Astrocyte (in vitro differentiated cells and primary cell): ENCODE measurements at regions not wholly inside any gene's neighbourhood (a gene's known extent, or its start where the extent isn't known, plus 50 kb on each side); places are given as distances from the start of the nearest gene placed in this dataset.

Source experiments
- DNase-seq: peaks from one replicate; pipeline ENCODE4 v3.0.0-alpha.2; 2010; ENCODE audit warnings: low read depth
- FAIRE-seq: peaks from 2 replicates; lab custom pipeline; 2011; peaks lifted over from hg19 to GRCh38; lab: Jason Lieb, UNC
- H2AFZ ChIP-seq: 2 replicates; pipeline ENCODE4 v1.6.0; 2012; ENCODE audit warnings: low read depth, low read length, inconsistent platforms
- H3K27ac ChIP-seq: 2 replicates; pipeline ENCODE4 v1.5.1; 2011; ENCODE audit warnings: low read depth, low read length, inconsistent platforms
- H3K27me3 ChIP-seq: 2 replicates; pipeline ENCODE4 v1.6.0; 2011; ENCODE audit warnings: low read length, inconsistent platforms; ENCODE audit not compliant: insufficient read depth
- H3K36me3 ChIP-seq: 2 replicates; pipeline ENCODE4 v1.5.1; 2011; ENCODE audit warnings: low read length, inconsistent platforms; ENCODE audit not compliant: insufficient read depth
- H3K4me1 ChIP-seq: 2 replicates; pipeline ENCODE4 v1.5.1; 2011; ENCODE audit warnings: low read length, inconsistent platforms; ENCODE audit not compliant: insufficient read depth
- H3K4me2 ChIP-seq: 2 replicates; pipeline ENCODE4 v1.6.0; 2012; ENCODE audit warnings: low read length, inconsistent platforms
- H3K4me3 ChIP-seq: 2 replicates; pipeline ENCODE4 v1.5.1; 2011; ENCODE audit warnings: low read depth, mild to moderate bottlenecking, low read length, inconsistent platforms; ENCODE audit not compliant: insufficient read depth
- H3K79me2 ChIP-seq: 2 replicates; pipeline ENCODE4 v1.6.0; 2012; ENCODE audit warnings: mild to moderate bottlenecking, low read length, inconsistent platforms; ENCODE audit not compliant: insufficient read depth
- H3K9ac ChIP-seq: 2 replicates; pipeline ENCODE4 v1.6.0; 2012; ENCODE audit warnings: mild to moderate bottlenecking, low read length, inconsistent platforms
- H3K9me3 ChIP-seq: 2 replicates; pipeline ENCODE4 v1.5.1; 2012; ENCODE audit warnings: low read depth, mild to moderate bottlenecking, low read length, inconsistent platforms; ENCODE audit not compliant: insufficient read depth
- H4K20me1 ChIP-seq: 2 replicates; pipeline ENCODE4 v1.6.0; 2012; ENCODE audit warnings: low read length, inconsistent platforms; ENCODE audit not compliant: insufficient read depth
- H3K27ac Mint-ChIP-seq: one replicate; pipeline ENCODE4 v1.8.0; 2021; ENCODE audit warnings: mild to moderate bottlenecking, mixed read lengths; ENCODE audit not compliant: unreplicated experiment
- H3K27me3 Mint-ChIP-seq: one replicate; pipeline ENCODE4 v1.8.0; 2021; ENCODE audit warnings: low read depth, mixed read lengths; ENCODE audit not compliant: unreplicated experiment
- H3K36me3 Mint-ChIP-seq: one replicate; pipeline ENCODE4 v1.8.0; 2021; ENCODE audit warnings: low read depth, mixed read lengths; ENCODE audit not compliant: unreplicated experiment
- H3K4me1 Mint-ChIP-seq: one replicate; pipeline ENCODE4 v1.8.0; 2021; ENCODE audit warnings: low read depth, mixed read lengths; ENCODE audit not compliant: unreplicated experiment
- H3K4me3 Mint-ChIP-seq: one replicate; pipeline ENCODE4 v1.8.0; 2021; ENCODE audit warnings: mild to moderate bottlenecking, moderate library complexity, mixed read lengths; ENCODE audit not compliant: unreplicated experiment
- H3K9me3 Mint-ChIP-seq: one replicate; pipeline ENCODE4 v1.8.0; 2021; ENCODE audit warnings: mild to moderate bottlenecking, mixed read lengths; ENCODE audit not compliant: unreplicated experiment
- CTCF ChIP-seq: IDR thresholded peaks from 2 replicates; pipeline ENCODE4 v1.5.1; 2011; ENCODE audit warnings: low read depth, mild to moderate bottlenecking, inconsistent platforms, low read length, moderate library complexity; ENCODE audit not compliant: insufficient read depth
- EZH2 ChIP-seq: IDR thresholded peaks from 2 replicates; pipeline ENCODE4 v1.6.1; 2012; ENCODE audit warnings: mild to moderate bottlenecking, low read length, inconsistent platforms; ENCODE audit not compliant: insufficient read depth

- no peaks in the 10 kb centered on the region for H3K9me3 ChIP-seq
- H3K4me3 ChIP-seq: no peak overlapping the region
- peaks cover 2% of the 10 kb centered on the region for H3K9me3 Mint-ChIP-seq
- no peaks in the 10 kb centered on the region for H3K36me3 ChIP-seq
- no peaks in the 10 kb centered on the region for H4K20me1 ChIP-seq
- H3K79me2 ChIP-seq: no peaks in the 10 kb centered on the region
- H3K27ac Mint-ChIP-seq: no peak overlapping the region
- no peak overlapping the region for H2AFZ ChIP-seq
- no peaks in the 10 kb centered on the region for H3K4me1 Mint-ChIP-seq
- H3K9ac ChIP-seq: no peak overlapping the region
- FAIRE-seq (no peak), DNase-seq (no peak)
- H3K27ac ChIP-seq: no peak overlapping the region
- H3K27me3 ChIP-seq: no peaks in the 10 kb centered on the region
- H3K4me2 ChIP-seq: no peak overlapping the region
- TF ChIP-seq EZH2 (no peak), CTCF (no peak)
- H3K27me3 Mint-ChIP-seq: no peaks in the 10 kb centered on the region
- H3K4me3 Mint-ChIP-seq: no peak overlapping the region
- H3K36me3 Mint-ChIP-seq: no peaks in the 10 kb centered on the region
- peaks cover 2% of the 10 kb centered on the region for H3K4me1 ChIP-seq
Observed at GRCh38 chr10:17538941-17539340, 78.2 kb downstream of the HACD1 start.

DNA sequence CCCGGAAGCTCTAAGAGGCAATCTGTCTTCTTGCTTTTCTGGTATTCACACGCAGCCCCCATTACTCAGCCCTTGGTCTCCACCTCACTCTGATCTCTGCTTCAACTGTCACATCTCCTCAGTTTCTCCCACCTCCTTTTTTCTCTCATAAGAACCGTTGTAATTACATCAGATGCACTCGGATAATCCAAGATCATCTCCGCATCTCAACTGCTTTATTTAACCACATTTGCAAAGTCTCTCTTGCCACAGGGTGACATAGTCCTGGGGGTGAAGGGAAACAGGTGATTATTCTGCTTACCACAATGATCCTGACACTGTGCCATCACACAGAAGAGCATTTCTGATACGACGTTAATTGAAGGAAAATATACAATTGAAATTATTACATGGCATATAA is 79.9 kb downstream of the HACD1 start:
- H3K4me3 Mint-ChIP-seq: no peak overlapping the region
- no peaks in the 10 kb centered on the region for H3K79me2 ChIP-seq
- no peaks in the 10 kb centered on the region for H4K20me1 ChIP-seq
- no peaks in the 10 kb centered on the region for H3K9me3 ChIP-seq
- no peaks in the 10 kb centered on the region for H3K27me3 Mint-ChIP-seq
- no peak overlapping the region for H3K4me2 ChIP-seq
- FAIRE-seq: no peak
- no peak overlapping the region for H3K9ac ChIP-seq
- no peaks in the 10 kb centered on the region for H3K36me3 Mint-ChIP-seq
- H3K36me3 ChIP-seq: no peaks in the 10 kb centered on the region
- no peak overlapping the region for H3K27ac ChIP-seq
- H3K4me1 ChIP-seq: peaks cover 3% of the 10 kb centered on the region
- H3K4me1 Mint-ChIP-seq: no peaks in the 10 kb centered on the region
- no peak for TF ChIP-seq EZH2
- H3K4me3 ChIP-seq: no peak overlapping the region
- no peak overlapping the region for H3K27ac Mint-ChIP-seq
- H3K27me3 ChIP-seq: no peaks in the 10 kb centered on the region
- DNase-seq: no peak
- H3K9me3 Mint-ChIP-seq: peaks cover 2% of the 10 kb centered on the region
- H2AFZ ChIP-seq: no peak overlapping the region

DNA sequence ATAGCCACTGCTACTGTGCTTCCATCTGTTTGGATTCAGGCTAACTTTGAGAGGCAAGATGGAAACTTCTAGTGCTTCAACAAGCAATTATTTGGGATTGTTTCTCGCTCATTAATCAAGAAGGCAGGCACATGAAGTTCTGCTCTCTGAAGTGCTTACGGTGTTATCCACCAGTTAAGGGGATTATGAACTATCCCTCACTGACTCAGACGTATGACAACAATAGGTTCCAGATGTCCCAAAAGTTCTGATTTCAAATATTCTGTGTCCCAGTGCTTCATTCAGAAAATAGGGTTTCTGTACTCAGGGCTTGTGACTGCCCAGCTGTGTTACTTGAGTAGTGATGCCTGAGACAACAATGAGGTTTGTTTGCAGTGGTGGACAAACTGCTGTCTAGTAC is 81.0 kb downstream of the HACD1 start:
- Mint-ChIP-seq H3K9me3 (peaks cover 2% of the 10 kb centered on the region), H3K4me3 (no peak overlapping the region), H3K27me3 (no peaks in the 10 kb centered on the region), H3K36me3 (no peaks in the 10 kb centered on the region), H3K27ac (no peak overlapping the region), H3K4me1 (no peaks in the 10 kb centered on the region)
- no peak for DNase-seq
- Histone ChIP-seq H3K9me3 (no peaks in the 10 kb centered on the region), H4K20me1 (no peaks in the 10 kb centered on the region), H3K4me2 (no peak overlapping the region), H3K27me3 (no peaks in the 10 kb centered on the region), H3K4me3 (no peak overlapping the region), H3K9ac (no peak overlapping the region), H3K4me1 (peaks cover 3% of the 10 kb centered on the region), H2AFZ (no peak overlapping the region), H3K79me2 (no peaks in the 10 kb centered on the region), H3K36me3 (no peaks in the 10 kb centered on the region), H3K27ac (no peak overlapping the region)
- FAIRE-seq: no peak
- TF ChIP-seq CTCF (no peak), EZH2 (no peak)
